Stimulated activated CD8-positive, alpha-beta memory T cell treated with anti-CD3 and anti-CD28 coated beads, Interleukin-4, amount 100 ng/mL, for 24 hours (primary cell): ENCODE measurements at regions not wholly inside any gene's neighbourhood (a gene's known extent, or its start where the extent isn't known, plus 50 kb on each side); places are given as distances from the start of the nearest gene placed in this dataset.
"Not testable (repeated sequence)": the region's sequence is repeated elsewhere in the genome, so short reads cannot be mapped to it uniquely, and the experiment has no call there.

Experiments used
- DNase-seq: peaks from one replicate; pipeline ENCODE4 v3.0.0-alpha.2; 2020; ENCODE audit warnings: low read depth

- no peak for DNase-seq
These were observed 211.9 kb downstream of the CDH26 start for GRCh38 chr20:60170116-60170515.

GRCh38 chr20:60171313-60171712, 213.1 kb downstream of the CDH26 start:
- DNase-seq = no peak

GRCh38 chr20:60171738-60172137, 213.5 kb downstream of the CDH26 start:
- no peak for DNase-seq

GRCh38 chr20:60172346-60172984, 214.2 kb downstream of the CDH26 start:
- DNase-seq = no peak

- DNase-seq = no peak
These were observed 218.9 kb downstream of the CDH26 start for GRCh38 chr20:60177080-60177479.

- no peak for DNase-seq
These were observed 222.8 kb downstream of the CDH26 start for GRCh38 chr20:60180986-60181385.

GRCh38 chr20:60186412-60186811, 228.2 kb downstream of the CDH26 start:
- DNase-seq = no peak

- DNase-seq = no peak
These were observed 229.5 kb downstream of the CDH26 start for GRCh38 chr20:60187683-60188082.

GRCh38 chr20:60191014-60191413, 232.8 kb downstream of the CDH26 start:
- DNase-seq = no peak

GRCh38 chr20:60192326-60192725, 234.1 kb downstream of the CDH26 start:
- no peak for DNase-seq

GRCh38 chr20:60199132-60199531, 240.9 kb downstream of the CDH26 start:
- DNase-seq = not testable (repeated sequence)

GRCh38 chr20:60199866-60200265, 241.6 kb downstream of the CDH26 start:
- DNase-seq = no peak

GRCh38 chr20:60200305-60200918, 242.2 kb downstream of the CDH26 start:
- no peak for DNase-seq

GRCh38 chr20:60201198-60201835, 243.1 kb downstream of the CDH26 start:
- no peak for DNase-seq

- DNase-seq = no peak
These were observed 243.8 kb downstream of the CDH26 start for GRCh38 chr20:60202046-60202445.

GRCh38 chr20:60203451-60203850, 245.2 kb downstream of the CDH26 start:
- DNase-seq = no peak

- DNase-seq = no peak
These were observed 246.4 kb downstream of the CDH26 start for GRCh38 chr20:60204601-60205000.

- no peak for DNase-seq
These were observed 248.0 kb downstream of the CDH26 start for GRCh38 chr20:60206259-60206658.

- DNase-seq = no peak
These were observed 250.8 kb downstream of the CDH26 start for GRCh38 chr20:60209048-60209447.

GRCh38 chr20:60210779-60211617, 252.8 kb downstream of the CDH26 start:
- peak; percentile 38 for DNase-seq

GRCh38 chr20:60211618-60212463, 253.6 kb downstream of the CDH26 start:
- no peak for DNase-seq

- no peak for DNase-seq
These were observed 254.5 kb downstream of the CDH26 start for GRCh38 chr20:60212695-60213094.
